ENCODE measurements at regions not wholly inside any gene's neighbourhood (a gene's known extent, or its start where the extent isn't known, plus 50 kb on each side); places are given as distances from the start of the nearest gene placed in this dataset.

- no peak for TF ChIP-seq CTCF (IDR thresholded peaks at IDR 0.05)
- no peaks in the 10 kb centered on the region for H3K36me3 ChIP-seq (ENCODE audit: low read depth)
- ATAC-seq: no peak
- intact Hi-C loops (cut with DNase I, micrococcal nuclease): no loop called here
- DNase-seq: no peak
- H3K9me3 ChIP-seq: no peaks in the 10 kb centered on the region
- no peak overlapping the region for H3K4me3 ChIP-seq
- no peaks in the 10 kb centered on the region for H3K4me1 ChIP-seq (ENCODE audit: low read depth)
Observed at GRCh38 chr16:66206363-66206762, 160.1 kb upstream of the CDH5 start.

- Histone ChIP-seq H3K4me3 (no peak overlapping the region), H3K36me3 (ENCODE audit: low read depth) (no peaks in the 10 kb centered on the region), H3K4me1 (ENCODE audit: low read depth) (no peaks in the 10 kb centered on the region), H3K9me3 (no peaks in the 10 kb centered on the region)
- no peak for ATAC-seq
- TF ChIP-seq CTCF (IDR thresholded peaks at IDR 0.05): no peak
- intact Hi-C loops (cut with DNase I, micrococcal nuclease): no loop called here
- no peak for DNase-seq
Observed at GRCh38 chr16:66205287-66206231, 160.9 kb upstream of the CDH5 start.

- DNase-seq: no peak
- Histone ChIP-seq H3K4me1 (ENCODE audit: low read depth) (no peaks in the 10 kb centered on the region), H3K36me3 (ENCODE audit: low read depth) (no peaks in the 10 kb centered on the region), H3K9me3 (no peaks in the 10 kb centered on the region), H3K4me3 (no peak overlapping the region)
- no peak for TF ChIP-seq CTCF (IDR thresholded peaks at IDR 0.05)
- no peak for ATAC-seq
- intact Hi-C loops (cut with DNase I, micrococcal nuclease): no loop called here
Observed at GRCh38 chr16:66204756-66205155, 161.7 kb upstream of the CDH5 start.

- TF ChIP-seq CTCF (IDR thresholded peaks at IDR 0.05): no peak
- Histone ChIP-seq H3K4me1 (ENCODE audit: low read depth) (no peaks in the 10 kb centered on the region), H3K4me3 (no peak overlapping the region), H3K9me3 (no peaks in the 10 kb centered on the region), H3K36me3 (ENCODE audit: low read depth) (no peaks in the 10 kb centered on the region)
- ATAC-seq: no peak
- intact Hi-C loops (cut with DNase I, micrococcal nuclease): no loop called here
- DNase-seq: no peak
Observed at GRCh38 chr16:66203476-66203875, 163.0 kb upstream of the CDH5 start.

GRCh38 chr16:66199189-66199588 is 167.3 kb upstream of the CDH5 start:
- no peak for ATAC-seq

More at GRCh38 chr16:66199189-66199588, 167.3 kb upstream of the CDH5 start:
- TF ChIP-seq CTCF (IDR thresholded peaks at IDR 0.05): no peak
- intact Hi-C loops (cut with DNase I, micrococcal nuclease): no loop called here
- no peaks in the 10 kb centered on the region for H3K4me1 ChIP-seq (ENCODE audit: low read depth)
- H3K4me3 ChIP-seq: no peak overlapping the region
- no peaks in the 10 kb centered on the region for H3K36me3 ChIP-seq (ENCODE audit: low read depth)
- H3K9me3 ChIP-seq: no peaks in the 10 kb centered on the region
- no peak for DNase-seq
